Endothelial cell of umbilical vein (primary cell): ENCODE measurements at regions not wholly inside any gene's neighbourhood (a gene's known extent, or its start where the extent isn't known, plus 50 kb on each side); places are given as distances from the start of the nearest gene placed in this dataset.

Experiments
- CTCF ChIP-seq, 2 donors: IDR thresholded peaks; 1 replicate in 1 of 2; 2 replicates in 1 of 2; pipeline ENCODE4 v1.5.1; 2011; ENCODE audit warnings: low read length in 2 of 2, mild to moderate bottlenecking in 2 of 2, moderate library complexity in 2 of 2, control low read depth in 1 of 2, inconsistent platforms in 1 of 2, low read depth in 1 of 2; ENCODE audit not compliant: insufficient read depth in 1 of 2; ENCODE audit errors: extremely low read depth in 1 of 2
- FOS ChIP-seq: IDR thresholded peaks from 2 replicates; pipeline ENCODE4 v1.6.1; 2011; ENCODE audit warnings: mild to moderate bottlenecking, low read length, moderate library complexity, borderline replicate concordance; ENCODE audit not compliant: insufficient read depth
- JUN ChIP-seq: IDR thresholded peaks from 2 replicates; pipeline ENCODE4 v1.6.1; 2011; ENCODE audit warnings: borderline replicate concordance, low read depth; ENCODE audit not compliant: insufficient read length, insufficient read depth
- MAX ChIP-seq: IDR thresholded peaks from 2 replicates; pipeline ENCODE4 v1.6.1; 2011; ENCODE audit not compliant: insufficient read depth, insufficient read length
- MYC ChIP-seq: IDR thresholded peaks from one replicate; pipeline ENCODE4 v1.6.1; 2011; ENCODE audit warnings: mild to moderate bottlenecking, low read depth, low read length
- POLR2A ChIP-seq: IDR thresholded peaks from 2 replicates; pipeline ENCODE4 v1.6.1; 2012; ENCODE audit warnings: low read depth, mild to moderate bottlenecking, control low read depth, low read length
- POLR2AphosphoS5 ChIP-seq: IDR thresholded peaks from 2 replicates; pipeline ENCODE4 v1.6.1; 2012; ENCODE audit warnings: low read depth, mild to moderate bottlenecking, control low read depth, low read length, moderate library complexity; ENCODE audit not compliant: insufficient read depth

GRCh38 chr2:14778015-14778414 lies 145.5 kb downstream of the LRATD1 start:
- no peak for TF ChIP-seq POLR2AphosphoS5
- no peak for TF ChIP-seq POLR2A
- TF ChIP-seq CTCF (IDR thresholded peaks at IDR 0.05; ENCODE audit: extremely low read depth in 1 of 2, insufficient read depth in 1 of 2, low read depth in 1 of 2, low read length in 2 of 2) = no peak
- no peak for TF ChIP-seq FOS
- TF ChIP-seq MYC = no peak
- TF ChIP-seq JUN = no peak
- TF ChIP-seq MAX = no peak
